HUES48 (cell line): ENCODE measurements at regions not wholly inside any gene's neighbourhood (a gene's known extent, or its start where the extent isn't known, plus 50 kb on each side); places are given as distances from the start of the nearest gene placed in this dataset.

Source experiments
- H3K27ac ChIP-seq: one replicate; pipeline ENCODE4 v1.7.0; 2013; ENCODE audit warnings: low read depth, low read length, inconsistent platforms
- H3K27me3 ChIP-seq: 2 replicates; pipeline ENCODE4 v1.6.1; 2013; ENCODE audit warnings: mild to moderate bottlenecking, low read length; ENCODE audit not compliant: control insufficient read depth, insufficient read depth
- H3K36me3 ChIP-seq: 2 replicates; pipeline ENCODE4 v1.6.1; 2013; ENCODE audit warnings: low read length; ENCODE audit not compliant: control insufficient read depth, insufficient read depth
- H3K4me1 ChIP-seq: 2 replicates; pipeline ENCODE4 v1.6.1; 2013; ENCODE audit warnings: mild to moderate bottlenecking, low read length; ENCODE audit not compliant: control insufficient read depth, insufficient read depth
- H3K4me3 ChIP-seq: 2 replicates; pipeline ENCODE4 v1.5.1; 2013; ENCODE audit warnings: mild to moderate bottlenecking, low read depth, low read length
- H3K9ac ChIP-seq: 2 replicates; pipeline ENCODE4 v1.6.1; 2013; ENCODE audit warnings: mild to moderate bottlenecking, low read depth, low read length, moderate library complexity
- H3K9me3 ChIP-seq: 2 replicates; pipeline ENCODE4 v1.6.1; 2013; ENCODE audit warnings: low read length; ENCODE audit not compliant: control insufficient read depth, insufficient read depth

- H3K27ac ChIP-seq = no peak overlapping the region
- peaks cover 8% of the 10 kb centered on the region for H3K4me1 ChIP-seq
- H3K4me3 ChIP-seq = no peak overlapping the region
- no peaks in the 10 kb centered on the region for H3K9me3 ChIP-seq
- H3K36me3 ChIP-seq = no peaks in the 10 kb centered on the region
- peaks cover 44% of the 10 kb centered on the region for H3K27me3 ChIP-seq
- H3K9ac ChIP-seq = no peak overlapping the region
Observed at GRCh38 chrX:110432906-110433215, 74.2 kb downstream of the RTL9 start.

- Histone ChIP-seq H3K36me3 (no peaks in the 10 kb centered on the region), H3K4me3 (no peak overlapping the region), H3K9ac (no peak overlapping the region), H3K27me3 (peaks cover 31% of the 10 kb centered on the region), H3K9me3 (no peaks in the 10 kb centered on the region), H3K4me1 (peaks cover 22% of the 10 kb centered on the region), H3K27ac (no peak overlapping the region)
Observed at GRCh38 chrX:110435196-110435595, 76.5 kb downstream of the RTL9 start.

GRCh38 chrX:110436523-110436922 is 77.9 kb downstream of the RTL9 start:
- Histone ChIP-seq H3K27ac (no peak overlapping the region), H3K4me3 (no peak overlapping the region), H3K36me3 (no peaks in the 10 kb centered on the region), H3K9ac (no peak overlapping the region), H3K27me3 (peaks cover 31% of the 10 kb centered on the region), H3K9me3 (no peaks in the 10 kb centered on the region), H3K4me1 (peaks cover 22% of the 10 kb centered on the region)

GRCh38 chrX:110437686-110438085 is 79.0 kb downstream of the RTL9 start:
- Histone ChIP-seq H3K27me3 (peaks cover 31% of the 10 kb centered on the region), H3K9ac (no peak overlapping the region), H3K9me3 (no peaks in the 10 kb centered on the region), H3K27ac (no peak overlapping the region), H3K4me3 (no peak overlapping the region), H3K36me3 (no peaks in the 10 kb centered on the region), H3K4me1 (peaks cover 22% of the 10 kb centered on the region)

GRCh38 chrX:110440016-110440805 is 81.6 kb downstream of the RTL9 start:
- H3K36me3 ChIP-seq = no peaks in the 10 kb centered on the region
- H3K27me3 ChIP-seq = peaks cover 36% of the 10 kb centered on the region; the same call in 1 of the 2 replicates

GRCh38 chrX:110442635-110443034 is 84.0 kb downstream of the RTL9 start:
- Histone ChIP-seq H3K9me3 (no peaks in the 10 kb centered on the region), H3K27me3 (peaks cover 23% of the 10 kb centered on the region; the same call in 1 of the 2 replicates), H3K9ac (no peak overlapping the region), H3K4me3 (no peak overlapping the region), H3K36me3 (no peaks in the 10 kb centered on the region), H3K27ac (no peak overlapping the region), H3K4me1 (peaks cover 30% of the 10 kb centered on the region)

More at GRCh38 chrX:110440016-110440805, 81.6 kb downstream of the RTL9 start:
- Histone ChIP-seq H3K4me1 (peaks cover 28% of the 10 kb centered on the region), H3K9ac (no peak overlapping the region), H3K9me3 (no peaks in the 10 kb centered on the region), H3K4me3 (no peak overlapping the region), H3K27ac (no peak overlapping the region)

GRCh38 chrX:110444996-110445395 is 86.3 kb downstream of the RTL9 start:
- Histone ChIP-seq H3K36me3 (no peaks in the 10 kb centered on the region), H3K4me1 (peaks cover 16% of the 10 kb centered on the region), H3K27ac (no peak overlapping the region), H3K27me3 (peaks cover 21% of the 10 kb centered on the region; the same call in 1 of the 2 replicates), H3K9me3 (no peaks in the 10 kb centered on the region), H3K4me3 (no peak overlapping the region), H3K9ac (no peak overlapping the region)

GRCh38 chrX:110448459-110448858 is 89.8 kb downstream of the RTL9 start:
- H3K27me3 ChIP-seq = peaks cover 26% of the 10 kb centered on the region
- H3K36me3 ChIP-seq = no peaks in the 10 kb centered on the region
- H3K4me3 ChIP-seq = no peak overlapping the region
- no peaks in the 10 kb centered on the region for H3K9me3 ChIP-seq
- H3K4me1 ChIP-seq = peaks cover 16% of the 10 kb centered on the region
- no peak overlapping the region for H3K27ac ChIP-seq
- no peak overlapping the region for H3K9ac ChIP-seq

GRCh38 chrX:110449312-110449711 is 90.7 kb downstream of the RTL9 start:
- Histone ChIP-seq H3K9me3 (no peaks in the 10 kb centered on the region), H3K4me3 (no peak overlapping the region), H3K4me1 (peaks cover 16% of the 10 kb centered on the region), H3K27me3 (peaks cover 22% of the 10 kb centered on the region), H3K36me3 (no peaks in the 10 kb centered on the region), H3K9ac (no peak overlapping the region), H3K27ac (no peak overlapping the region)

- Histone ChIP-seq H3K4me1 (peaks cover 11% of the 10 kb centered on the region), H3K9ac (no peak overlapping the region), H3K4me3 (no peak overlapping the region), H3K36me3 (no peaks in the 10 kb centered on the region), H3K27me3 (peaks cover 22% of the 10 kb centered on the region), H3K27ac (no peak overlapping the region), H3K9me3 (no peaks in the 10 kb centered on the region)
Observed at GRCh38 chrX:110450050-110450449, 91.4 kb downstream of the RTL9 start.

- Histone ChIP-seq H3K4me3 (no peak overlapping the region), H3K4me1 (no peaks in the 10 kb centered on the region), H3K9me3 (no peaks in the 10 kb centered on the region), H3K27ac (no peak overlapping the region), H3K9ac (no peak overlapping the region), H3K27me3 (peaks cover 23% of the 10 kb centered on the region), H3K36me3 (no peaks in the 10 kb centered on the region)
Observed at GRCh38 chrX:110454336-110454735, 95.7 kb downstream of the RTL9 start.
